ENCODE measurements at regions not wholly inside any gene's neighbourhood (a gene's known extent, or its start where the extent isn't known, plus 50 kb on each side); places are given as distances from the start of the nearest gene placed in this dataset.
A peak's percentile ranks its signal among the peaks of the same experiment; 100 is the strongest.

GRCh38 chr1:219000631-219001030 lies 173.0 kb upstream of the LYPLAL1 start:
- no peak for DNase-seq

GRCh38 chr1:219010720-219011119 lies 163.0 kb upstream of the LYPLAL1 start:
- no peak for DNase-seq

GRCh38 chr1:219020386-219020785 lies 153.3 kb upstream of the LYPLAL1 start:
- DNase-seq = no peak

- DNase-seq = no peak
These were observed 152.8 kb upstream of the LYPLAL1 start for GRCh38 chr1:219020846-219021245.

- DNase-seq = no peak
These were observed 146.5 kb upstream of the LYPLAL1 start for GRCh38 chr1:219027146-219027673.

GRCh38 chr1:219031809-219032208 lies 141.9 kb upstream of the LYPLAL1 start:
- no peak for DNase-seq

- no peak for DNase-seq
These were observed 135.3 kb upstream of the LYPLAL1 start for GRCh38 chr1:219038398-219038797.

- DNase-seq = no peak
These were observed 134.5 kb upstream of the LYPLAL1 start for GRCh38 chr1:219039017-219039681.

GRCh38 chr1:219039682-219040154 lies 134.0 kb upstream of the LYPLAL1 start:
- DNase-seq = no peak

- DNase-seq = no peak
These were observed 133.4 kb upstream of the LYPLAL1 start for GRCh38 chr1:219040291-219040690.

GRCh38 chr1:219041141-219041540 lies 132.5 kb upstream of the LYPLAL1 start:
- no peak for DNase-seq

GRCh38 chr1:219041818-219042217 lies 131.9 kb upstream of the LYPLAL1 start:
- DNase-seq = no peak

GRCh38 chr1:219042769-219043168 lies 130.9 kb upstream of the LYPLAL1 start:
- no peak for DNase-seq

- no peak for DNase-seq
These were observed 128.4 kb upstream of the LYPLAL1 start for GRCh38 chr1:219045246-219045645.

- DNase-seq = no peak
These were observed 124.2 kb upstream of the LYPLAL1 start for GRCh38 chr1:219049501-219049900.

GRCh38 chr1:219050086-219050821 lies 123.4 kb upstream of the LYPLAL1 start:
- DNase-seq = no peak

- no peak for DNase-seq
These were observed 122.9 kb upstream of the LYPLAL1 start for GRCh38 chr1:219050822-219051125.

- DNase-seq = no peak
These were observed 122.1 kb upstream of the LYPLAL1 start for GRCh38 chr1:219051547-219051946.

GRCh38 chr1:219058891-219059820 lies 114.5 kb upstream of the LYPLAL1 start:
- DNase-seq = peak; percentile 43

- no peak for DNase-seq
These were observed 112.9 kb upstream of the LYPLAL1 start for GRCh38 chr1:219060798-219061197.

- DNase-seq = no peak
These were observed 111.5 kb upstream of the LYPLAL1 start for GRCh38 chr1:219062161-219062560.

GRCh38 chr1:219066098-219066497 lies 107.6 kb upstream of the LYPLAL1 start:
- no peak for DNase-seq

GRCh38 chr1:219066631-219067349 lies 106.9 kb upstream of the LYPLAL1 start:
- DNase-seq = peak; percentile 0
